ENCODE measurements at regions not wholly inside any gene's neighbourhood (a gene's known extent, or its start where the extent isn't known, plus 50 kb on each side); places are given as distances from the start of the nearest gene placed in this dataset.

- TF ChIP-seq CTCF (IDR thresholded peaks at IDR 0.05; ENCODE audit: low read depth, low read length) = no peak
- H3K4me3 ChIP-seq (ENCODE audit: low read depth, low read length) = no peak overlapping the region
These were observed 80.3 kb upstream of the PSMD7 start for GRCh38 chr16:74216319-74216718.

- no peak for TF ChIP-seq CTCF (IDR thresholded peaks at IDR 0.05; ENCODE audit: low read depth, low read length)
These were observed 81.4 kb upstream of the PSMD7 start for GRCh38 chr16:74215249-74215648.

GRCh38 chr16:74213372-74213771, 83.2 kb upstream of the PSMD7 start:
- TF ChIP-seq CTCF (IDR thresholded peaks at IDR 0.05; ENCODE audit: low read depth, low read length) = no peak
- H3K4me3 ChIP-seq (ENCODE audit: low read depth, low read length) = no peak overlapping the region

More at GRCh38 chr16:74215249-74215648, 81.4 kb upstream of the PSMD7 start:
- H3K4me3 ChIP-seq (ENCODE audit: low read depth, low read length) = no peak overlapping the region

GRCh38 chr16:74210245-74210644, 86.4 kb upstream of the PSMD7 start:
- no peak overlapping the region for H3K4me3 ChIP-seq (ENCODE audit: low read depth, low read length)
- no peak for TF ChIP-seq CTCF (IDR thresholded peaks at IDR 0.05; ENCODE audit: low read depth, low read length)

- TF ChIP-seq CTCF (IDR thresholded peaks at IDR 0.05; ENCODE audit: low read depth, low read length) = no peak
- H3K4me3 ChIP-seq (ENCODE audit: low read depth, low read length) = no peak overlapping the region
These were observed 94.6 kb upstream of the PSMD7 start for GRCh38 chr16:74202009-74202408.

GRCh38 chr16:74201576-74201975, 95.0 kb upstream of the PSMD7 start:
- no peak for TF ChIP-seq CTCF (IDR thresholded peaks at IDR 0.05; ENCODE audit: low read depth, low read length)
- H3K4me3 ChIP-seq (ENCODE audit: low read depth, low read length) = no peak overlapping the region

GRCh38 chr16:74200921-74201320, 95.7 kb upstream of the PSMD7 start:
- no peak for TF ChIP-seq CTCF (IDR thresholded peaks at IDR 0.05; ENCODE audit: low read depth, low read length)
- H3K4me3 ChIP-seq (ENCODE audit: low read depth, low read length) = no peak overlapping the region

Data from WI38 (cell line).